GM21526 (cell line): ENCODE measurements at regions not wholly inside any gene's neighbourhood (a gene's known extent, or its start where the extent isn't known, plus 50 kb on each side); places are given as distances from the start of the nearest gene placed in this dataset.

Experiments
- ATAC-seq: cut with Tn5 transposase; IDR thresholded peaks from one replicate; pipeline ENCODE4 v1.9.1; 2021; ENCODE audit warnings: moderate library complexity; ENCODE audit not compliant: unreplicated experiment, low FRiP score

- ATAC-seq, result no peak
Measured at GRCh38 chr13:109604894-109605293, 181.5 kb downstream of the IRS2 start.

GRCh38 chr13:109602356-109602755 is 184.0 kb downstream of the IRS2 start:
- ATAC-seq, result no peak

- ATAC-seq, result no peak
Measured at GRCh38 chr13:109599901-109600657, 186.3 kb downstream of the IRS2 start.

GRCh38 chr13:109595471-109595870 is 190.9 kb downstream of the IRS2 start:
- no peak for ATAC-seq

GRCh38 chr13:109593230-109593629 is 193.2 kb downstream of the IRS2 start:
- ATAC-seq, result no peak

- ATAC-seq, result no peak
Measured at GRCh38 chr13:109592770-109593169, 193.6 kb downstream of the IRS2 start.

- no peak for ATAC-seq
Measured at GRCh38 chr13:109587689-109588088, 198.7 kb downstream of the IRS2 start.

- no peak for ATAC-seq
Measured at GRCh38 chr13:109586509-109587346, 199.7 kb downstream of the IRS2 start.

GRCh38 chr13:109584844-109585361 is 201.5 kb downstream of the IRS2 start:
- ATAC-seq, result no peak

- no peak for ATAC-seq
Measured at GRCh38 chr13:109577191-109577700, 209.1 kb downstream of the IRS2 start.

GRCh38 chr13:109576331-109576813 is 210.0 kb downstream of the IRS2 start:
- ATAC-seq, result no peak

- no peak for ATAC-seq
Measured at GRCh38 chr13:109575821-109576220, 210.6 kb downstream of the IRS2 start.

GRCh38 chr13:109572389-109572788 is 214.0 kb downstream of the IRS2 start:
- ATAC-seq, result no peak

- ATAC-seq, result peak; percentile 95
Measured at GRCh38 chr13:109569958-109570711, 216.2 kb downstream of the IRS2 start.

GRCh38 chr13:109568339-109568818 is 218.0 kb downstream of the IRS2 start:
- no peak for ATAC-seq

GRCh38 chr13:109567315-109567714 is 219.1 kb downstream of the IRS2 start:
- ATAC-seq, result no peak

- no peak for ATAC-seq
Measured at GRCh38 chr13:109565877-109566276, 220.5 kb downstream of the IRS2 start.

- peak; percentile 37 for ATAC-seq
Measured at GRCh38 chr13:109548374-109548773, 238.0 kb downstream of the IRS2 start.

- ATAC-seq, result peak; percentile 96
Measured at GRCh38 chr13:109547942-109548341, 238.4 kb downstream of the IRS2 start.

- no peak for ATAC-seq
Measured at GRCh38 chr13:109545931-109546330, 240.5 kb downstream of the IRS2 start.
